Pons (tissue), 1 donor: ENCODE measurements at regions not wholly inside any gene's neighbourhood (a gene's known extent, or its start where the extent isn't known, plus 50 kb on each side); places are given as distances from the start of the nearest gene placed in this dataset.
"Not testable (repeated sequence)": the region's sequence is repeated elsewhere in the genome, so short reads cannot be mapped to it uniquely, and the experiment has no call there.

Experiments
- DNase-seq: peaks from one replicate; pipeline ENCODE4 v3.0.0-alpha.2; 2016; ENCODE audit warnings: low spot score

- peak; percentile 22 for DNase-seq
Observed at GRCh38 chr3:4897765-4898453, 81.3 kb upstream of the BHLHE40 start.

GRCh38 chr3:4898454-4899313 is 80.6 kb upstream of the BHLHE40 start:
- DNase-seq, result no peak

- no peak for DNase-seq
Observed at GRCh38 chr3:4899710-4900109, 79.5 kb upstream of the BHLHE40 start.

- no peak for DNase-seq
Observed at GRCh38 chr3:4900298-4900697, 78.9 kb upstream of the BHLHE40 start.

GRCh38 chr3:4904811-4905695 is 74.2 kb upstream of the BHLHE40 start:
- no peak for DNase-seq

GRCh38 chr3:4906107-4906621 is 73.1 kb upstream of the BHLHE40 start:
- DNase-seq, result no peak

GRCh38 chr3:4907050-4907449 is 72.2 kb upstream of the BHLHE40 start:
- DNase-seq, result no peak

GRCh38 chr3:4907643-4908432 is 71.4 kb upstream of the BHLHE40 start:
- no peak for DNase-seq

GRCh38 chr3:4908433-4909156 is 70.6 kb upstream of the BHLHE40 start:
- DNase-seq, result no peak

GRCh38 chr3:4914464-4914863 is 64.8 kb upstream of the BHLHE40 start:
- no peak for DNase-seq

GRCh38 chr3:4921589-4921988 is 57.6 kb upstream of the BHLHE40 start:
- DNase-seq, result not testable (repeated sequence)

GRCh38 chr3:4926892-4927291 is 52.3 kb upstream of the BHLHE40 start:
- no peak for DNase-seq

GRCh38 chr3:4928277-4928789 is 50.9 kb upstream of the BHLHE40 start:
- no peak for DNase-seq
